HepG2 (cell line): ENCODE measurements at regions not wholly inside any gene's neighbourhood (a gene's known extent, or its start where the extent isn't known, plus 50 kb on each side); places are given as distances from the start of the nearest gene placed in this dataset.

Experiments
- ATAC-seq: fragments of 200-7000 bp; cut with Tn5 transposase; 3 replicates; pipeline ENCODE4 v1.9.1; 2020; ENCODE audit warnings: mild to moderate bottlenecking, moderate library complexity
- BruUV-seq: library from RNA; stranded (reverse); fragments of 400-500 nt; replicated peaks from 2 replicates; lab custom pipeline; 2021; lab: Mats Ljungman, UMichigan
- CTCF ChIA-PET: fragments of 300-600 bp; formaldehyde crosslinking; extraction: SDS; loops from one replicate; lab custom pipeline; 2021; ENCODE audit warnings: low total read pairs, inconsistent platforms, low intra/inter-chr PET ratio; lab: Yijun Ruan, JAX
- POLR2A ChIA-PET: fragments of 350-600 bp; sonication (Branson Sonifier 250); formaldehyde crosslinking; loops from one replicate; lab custom pipeline; 2020; ENCODE audit warnings: antibody characterized with exemption, inconsistent platforms; lab: Yijun Ruan, JAX
- DNase-seq: peaks from one replicate; pipeline ENCODE4 v3.0.0-alpha.2; 2015; ENCODE audit warnings: low spot score
- FAIRE-seq: peaks from 3 replicates; lab custom pipeline; 2011; peaks lifted over from hg19 to GRCh38; lab: Jason Lieb, UNC
- H2AFZ ChIP-seq: one replicate; pipeline ENCODE4 v1.6.1; 2011; ENCODE audit warnings: low read length, inconsistent platforms
- H3K27ac ChIP-seq: fragments of 300-600 bp; 3 replicates; pipeline ENCODE4 v1.8.0; 2011; ENCODE audit warnings: mixed run types, mild to moderate bottlenecking, mixed read lengths, low read length, inconsistent platforms; ENCODE audit not compliant: insufficient read depth; ENCODE audit errors: extremely low read length
- H3K27me3 ChIP-seq, 2 experiments: fragments of 200-600 bp in 1 of 2; 2 replicates in 1 of 2; 3 replicates in 1 of 2; pipeline versions ENCODE4 v1.6.0 to v1.8.0; 2011; ENCODE audit warnings: low read length in 2 of 2, mild to moderate bottlenecking in 2 of 2, moderate library complexity in 2 of 2, inconsistent platforms in 1 of 2; ENCODE audit not compliant: insufficient read depth in 2 of 2, control insufficient read depth in 1 of 2
- H3K36me3 ChIP-seq, 2 experiments: fragments of 200-600 bp in 1 of 2; replicated peaks in 1 of 2; 2 replicates in 1 of 2; 3 replicates in 1 of 2; pipeline versions ENCODE4 v1.5.1 to v1.8.0; 2011; ENCODE audit warnings: low read length in 2 of 2, inconsistent platforms in 1 of 2; ENCODE audit not compliant: insufficient read depth in 2 of 2, control insufficient read depth in 1 of 2
- H3K4me1 ChIP-seq: 2 replicates; pipeline ENCODE4 v1.5.1; 2012; ENCODE audit warnings: low read length, inconsistent platforms; ENCODE audit not compliant: insufficient read depth
- H3K4me2 ChIP-seq: 2 replicates; pipeline ENCODE4 v1.6.0; 2011; ENCODE audit warnings: low read depth, low read length, inconsistent platforms
- H3K4me3 ChIP-seq, 3 experiments: fragments of 200-600 bp in 1 of 3; sonication (generic), shearing (Covaris generic) in 1 of 3; replicated peaks in 1 of 3; 2 replicates each; pipeline ENCODE4 v1.5.1; 2011 to 2016; ENCODE audit warnings: low read length in 3 of 3, inconsistent platforms in 2 of 3, low read depth in 2 of 3, mild to moderate bottlenecking in 2 of 3, control low read depth in 1 of 3, mixed read lengths in 1 of 3; ENCODE audit not compliant: insufficient read depth in 1 of 3
- H3K79me2 ChIP-seq: one replicate; pipeline ENCODE4 v1.6.1; 2011; ENCODE audit warnings: low read length, inconsistent platforms; ENCODE audit not compliant: insufficient read depth
- H3K9ac ChIP-seq: 2 replicates; pipeline ENCODE4 v1.6.0; 2011; ENCODE audit warnings: mild to moderate bottlenecking, low read depth, low read length, inconsistent platforms; ENCODE audit not compliant: insufficient read depth
- H3K9me3 ChIP-seq: 2 replicates; pipeline ENCODE4 v1.5.1; 2012; ENCODE audit warnings: mild to moderate bottlenecking, low read length
- H4K20me1 ChIP-seq: 2 replicates; pipeline ENCODE4 v1.6.0; 2011; ENCODE audit warnings: inconsistent platforms, mild to moderate bottlenecking, low read length, moderate library complexity; ENCODE audit not compliant: insufficient read depth
- ATF7-NPFF ChIP-seq: sonication (generic); formaldehyde crosslinking; IDR thresholded peaks from 2 replicates; pipeline ENCODE4 v1.8.1; 2023; ENCODE audit warnings: mild to moderate bottlenecking, low read depth, missing genetic modification reagents, moderate library complexity
- GLI4 ChIP-seq: sonication (generic); formaldehyde crosslinking; IDR thresholded peaks from 2 replicates; pipeline ENCODE4 v1.5.1; 2020; ENCODE audit warnings: missing genetic modification reagents, mild to moderate bottlenecking, moderate library complexity, borderline replicate concordance
- PRDM10 ChIP-seq: sonication (generic); formaldehyde crosslinking; IDR thresholded peaks from 2 replicates; pipeline ENCODE4 v1.4.0; 2020; ENCODE audit warnings: low read depth, missing genetic modification reagents
- PRDM4 ChIP-seq: sonication (generic); formaldehyde crosslinking; IDR thresholded peaks from 2 replicates; pipeline ENCODE4 v1.9.0; 2021; ENCODE audit warnings: missing genetic modification reagents, borderline replicate concordance
- TBP ChIP-seq: sonication (generic); formaldehyde crosslinking; IDR thresholded peaks from 2 replicates; pipeline ENCODE4 v1.5.0; 2020; ENCODE audit warnings: missing genetic modification reagents
- TMF1 ChIP-seq: sonication (generic); formaldehyde crosslinking; IDR thresholded peaks from 2 replicates; pipeline ENCODE4 v1.8.1; 2022; ENCODE audit warnings: low read depth, missing genetic modification reagents
- ZBTB38 ChIP-seq: sonication (generic); formaldehyde crosslinking; IDR thresholded peaks from 2 replicates; pipeline ENCODE4 v1.5.1; 2020; ENCODE audit warnings: mild to moderate bottlenecking, missing genetic modification reagents
- ZNF143 ChIP-seq: sonication (generic); formaldehyde crosslinking; IDR thresholded peaks from 2 replicates; pipeline ENCODE4 v1.4.0; 2020; ENCODE audit warnings: missing genetic modification reagents
- ZNF30 ChIP-seq: sonication (generic); formaldehyde crosslinking; IDR thresholded peaks from 2 replicates; pipeline ENCODE4 v1.5.0; 2020; ENCODE audit warnings: mild to moderate bottlenecking, missing genetic modification reagents
- ZNF549 ChIP-seq: sonication (generic); formaldehyde crosslinking; IDR thresholded peaks from 2 replicates; pipeline ENCODE4 v1.5.0; 2020; ENCODE audit warnings: missing genetic modification reagents
- ZSCAN5A ChIP-seq: sonication (generic); formaldehyde crosslinking; IDR thresholded peaks from 2 replicates; pipeline ENCODE4 v1.8.0; 2022; ENCODE audit warnings: mild to moderate bottlenecking, missing genetic modification reagents, borderline replicate concordance
- WGBS: methylation state at CpG from one replicate; pipeline ENCODE4 v1.1.6; 2017; ENCODE audit warnings: low lambda C conversion rate; 5-methylcytosine and 5-hydroxymethylcytosine counted together
- in situ Hi-C: cut with HindIII; loops from 2 replicates; pipeline ENCODE4 v1.10.0; 2017; ENCODE audit warnings: low pct_unique_long_range_greater_than_20kb; ENCODE audit not compliant: extremely low pct_ligation_motif_present
- intact Hi-C: fragments of 100-400 bp; cut with micrococcal nuclease; formaldehyde crosslinking; loops from one replicate; pipeline ENCODE4 v1.10.0; 2022; ENCODE audit not compliant: unreplicated experiment
- TF ChIP-seq, protein P1 (sequence below): IDR thresholded peaks from 2 replicates; pipeline ENCODE4 v1.6.1; 2016

- TF ChIP-seq ZSCAN5A (CRISPR knock-in tag) (no peak), ZBTB38 (CRISPR knock-in tag) (no peak)
Observed at GRCh38 chr11:23840872-23841271, 656.0 kb upstream of the LUZP2 start (continued).

DNA sequence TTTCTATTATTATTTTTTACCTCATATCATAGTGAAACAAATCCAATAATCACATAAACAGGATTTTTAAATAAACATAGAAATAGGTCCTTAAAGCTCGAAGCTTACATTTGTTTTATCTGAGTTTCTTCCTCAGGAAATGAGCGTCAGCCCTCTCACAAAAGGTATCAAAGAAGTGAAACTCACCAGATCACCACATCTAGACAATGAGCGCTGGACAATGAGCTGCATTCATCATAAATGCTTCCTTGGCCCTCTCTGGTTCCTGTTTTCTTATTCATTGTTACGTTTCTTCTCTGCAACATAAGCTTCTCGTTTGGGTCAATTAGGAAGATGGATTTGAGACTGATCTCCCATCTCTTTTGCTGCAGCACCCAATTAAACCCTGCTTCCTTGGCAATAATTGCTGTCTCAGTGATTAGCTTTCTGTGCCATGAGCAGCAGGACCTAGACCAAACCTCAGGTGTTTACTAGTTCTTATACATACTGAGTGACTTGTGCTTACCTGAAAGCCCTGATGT lies 649.9 kb upstream of the LUZP2 start:
- WGBS, result 0% methylated on average over 5 of the region's 5 CpGs
- no peaks in the 10 kb centered on the region for H4K20me1 ChIP-seq
- CTCF ChIA-PET, result no interaction called here
- POLR2A ChIA-PET, result no interaction called here
- H3K79me2 ChIP-seq, result no peaks in the 10 kb centered on the region
- H3K27ac ChIP-seq, result no peak overlapping the region
- intact Hi-C loops, result no loop called here
- H3K4me1 ChIP-seq, result no peaks in the 10 kb centered on the region
- H3K9me3 ChIP-seq, result no peaks in the 10 kb centered on the region
- no peaks in the 10 kb centered on the region for H3K27me3 ChIP-seq
- no peak overlapping the region for H2AFZ ChIP-seq
- DNase-seq (no peak), FAIRE-seq (no peak), ATAC-seq (no peak)
- in situ Hi-C loops, result no loop called here
- no peak overlapping the region for H3K4me2 ChIP-seq
- no peak overlapping the region for H3K4me3 ChIP-seq
- no peak overlapping the region for H3K9ac ChIP-seq
- no peaks in the 10 kb centered on the region for H3K36me3 ChIP-seq
- no TSS peak for BruUV-seq
- TF ChIP-seq TBP (no peak), ATF7-NPFF (CRISPR knock-in tag) (no peak), ZNF30 (no peak), TMF1 (no peak), PRDM10 (CRISPR knock-in tag) (no peak), ZNF549 (CRISPR knock-in tag) (no peak), ZNF143 (CRISPR knock-in tag) (no peak), PRDM4 (CRISPR knock-in tag) (no peak), GLI4 (CRISPR knock-in tag) (no peak)
- TF ChIP-seq, protein P1, sequence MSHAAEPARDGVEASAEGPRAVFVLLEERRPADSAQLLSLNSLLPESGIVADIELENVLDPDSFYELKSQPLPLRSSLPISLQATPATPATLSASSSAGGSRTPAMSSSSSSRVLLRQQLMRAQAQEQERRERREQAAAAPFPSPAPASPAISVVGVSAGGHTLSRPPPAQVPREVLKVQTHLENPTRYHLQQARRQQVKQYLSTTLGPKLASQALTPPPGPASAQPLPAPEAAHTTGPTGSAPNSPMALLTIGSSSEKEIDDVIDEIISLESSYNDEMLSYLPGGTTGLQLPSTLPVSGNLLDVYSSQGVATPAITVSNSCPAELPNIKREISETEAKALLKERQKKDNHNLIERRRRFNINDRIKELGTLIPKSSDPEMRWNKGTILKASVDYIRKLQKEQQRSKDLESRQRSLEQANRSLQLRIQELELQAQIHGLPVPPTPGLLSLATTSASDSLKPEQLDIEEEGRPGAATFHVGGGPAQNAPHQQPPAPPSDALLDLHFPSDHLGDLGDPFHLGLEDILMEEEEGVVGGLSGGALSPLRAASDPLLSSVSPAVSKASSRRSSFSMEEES (CRISPR knock-in tag), result no peak
